K562 (cell line): ENCODE measurements at regions not wholly inside any gene's neighbourhood (a gene's known extent, or its start where the extent isn't known, plus 50 kb on each side); places are given as distances from the start of the nearest gene placed in this dataset.

ENCODE experiments used
- ARHGAP35 ChIP-seq: fragments of 450-650 bp; IDR thresholded peaks from 2 replicates; pipeline ENCODE4 v1.6.1; 2018; ENCODE audit not compliant: partially characterized antibody
- HDAC2 ChIP-seq: fragments of 450-650 bp; IDR thresholded peaks from 2 replicates; pipeline ENCODE4 v1.6.1; 2016; ENCODE audit warnings: mild to moderate bottlenecking
- TF ChIP-seq, protein P1 (sequence below): fragments of 450-650 bp; conservative IDR thresholded peaks from 2 replicates; pipeline ENCODE4 v1.6.1; 2016; ENCODE audit warnings: missing genetic modification characterization, low read depth, mild to moderate bottlenecking, missing compliant biosample characterization, moderate library complexity

DNA sequence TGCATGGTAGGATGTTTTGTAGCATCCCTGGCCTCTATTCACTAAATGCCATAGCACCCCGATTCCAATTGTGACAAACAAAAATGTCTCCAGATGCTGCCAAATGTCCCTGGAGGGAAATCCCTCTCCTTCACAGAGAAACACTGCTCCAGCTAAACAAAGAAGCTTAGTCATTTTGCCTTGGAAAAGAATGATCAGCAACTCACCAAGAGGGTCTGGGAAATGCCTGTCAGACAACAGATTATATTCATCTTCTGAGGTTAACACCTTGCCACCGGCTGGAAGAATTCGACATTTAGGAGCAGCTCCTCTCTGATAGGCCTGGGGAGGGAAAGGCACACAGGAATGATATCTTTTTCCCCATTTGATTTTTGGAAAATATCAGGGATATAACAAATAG is 84.4 kb downstream of the NIBAN1 start:
- TF ChIP-seq HDAC2 (no peak), ARHGAP35 (no peak)
- TF ChIP-seq, protein P1, sequence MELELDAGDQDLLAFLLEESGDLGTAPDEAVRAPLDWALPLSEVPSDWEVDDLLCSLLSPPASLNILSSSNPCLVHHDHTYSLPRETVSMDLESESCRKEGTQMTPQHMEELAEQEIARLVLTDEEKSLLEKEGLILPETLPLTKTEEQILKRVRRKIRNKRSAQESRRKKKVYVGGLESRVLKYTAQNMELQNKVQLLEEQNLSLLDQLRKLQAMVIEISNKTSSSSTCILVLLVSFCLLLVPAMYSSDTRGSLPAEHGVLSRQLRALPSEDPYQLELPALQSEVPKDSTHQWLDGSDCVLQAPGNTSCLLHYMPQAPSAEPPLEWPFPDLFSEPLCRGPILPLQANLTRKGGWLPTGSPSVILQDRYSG (tag): no peak
